ENCODE measurements at regions not wholly inside any gene's neighbourhood (a gene's known extent, or its start where the extent isn't known, plus 50 kb on each side); places are given as distances from the start of the nearest gene placed in this dataset.
"Not testable (repeated sequence)": the region's sequence is repeated elsewhere in the genome, so short reads cannot be mapped to it uniquely, and the experiment has no call there.

GRCh38 chr6:121597654-121598053 lies 162.2 kb downstream of the GJA1 start:
- DNase-seq, result no peak

GRCh38 chr6:121599331-121599730 lies 163.9 kb downstream of the GJA1 start:
- DNase-seq, result not testable (repeated sequence)

GRCh38 chr6:121600389-121601168 lies 165.1 kb downstream of the GJA1 start:
- DNase-seq, result no peak

GRCh38 chr6:121603486-121603885 lies 168.0 kb downstream of the GJA1 start:
- DNase-seq, result no peak

GRCh38 chr6:121607721-121608120 lies 172.3 kb downstream of the GJA1 start:
- no peak for DNase-seq

- DNase-seq, result no peak
Observed at GRCh38 chr6:121608270-121608669, 172.8 kb downstream of the GJA1 start.

- DNase-seq, result no peak
Observed at GRCh38 chr6:121609281-121609680, 173.8 kb downstream of the GJA1 start.

- no peak for DNase-seq
Observed at GRCh38 chr6:121612927-121613326, 177.5 kb downstream of the GJA1 start.

- no peak for DNase-seq
Observed at GRCh38 chr6:121614115-121614514, 178.7 kb downstream of the GJA1 start.

GRCh38 chr6:121615493-121615892 lies 180.0 kb downstream of the GJA1 start:
- peak; percentile 58 for DNase-seq

GRCh38 chr6:121616406-121616805 lies 181.0 kb downstream of the GJA1 start:
- DNase-seq, result no peak

GRCh38 chr6:121617388-121617787 lies 181.9 kb downstream of the GJA1 start:
- no peak for DNase-seq

- no peak for DNase-seq
Observed at GRCh38 chr6:121619013-121619412, 183.6 kb downstream of the GJA1 start.

GRCh38 chr6:121619987-121620740 lies 184.7 kb downstream of the GJA1 start:
- no peak for DNase-seq

- DNase-seq, result no peak
Observed at GRCh38 chr6:121627761-121628160, 192.3 kb downstream of the GJA1 start.

- DNase-seq, result no peak
Observed at GRCh38 chr6:121630716-121631115, 195.3 kb downstream of the GJA1 start.

GRCh38 chr6:121631752-121632151 lies 196.3 kb downstream of the GJA1 start:
- not testable (repeated sequence) for DNase-seq

GRCh38 chr6:121633309-121633708 lies 197.9 kb downstream of the GJA1 start:
- DNase-seq, result peak; percentile 24

GRCh38 chr6:121634586-121634985 lies 199.1 kb downstream of the GJA1 start:
- DNase-seq, result not testable (repeated sequence)

- no peak for DNase-seq
Observed at GRCh38 chr6:121635355-121635754, 199.9 kb downstream of the GJA1 start.

- not testable (repeated sequence) for DNase-seq
Observed at GRCh38 chr6:121636217-121636616, 200.8 kb downstream of the GJA1 start.

GRCh38 chr6:121639021-121639420 lies 203.6 kb downstream of the GJA1 start:
- DNase-seq, result no peak

- DNase-seq, result no peak
Observed at GRCh38 chr6:121641158-121641557, 205.7 kb downstream of the GJA1 start.

- peak; percentile 67 for DNase-seq
Observed at GRCh38 chr6:121645100-121645745, 209.8 kb downstream of the GJA1 start.

Measured in OCI-M1 (cell line).